Breast epithelium (tissue), 4 donors: ENCODE measurements at regions not wholly inside any gene's neighbourhood (a gene's known extent, or its start where the extent isn't known, plus 50 kb on each side); places are given as distances from the start of the nearest gene placed in this dataset.

Source experiments
- DNase-seq, 2 donors: peaks; one replicate each; pipeline ENCODE4 v3.0.0-alpha.2; 2019; ENCODE audit warnings: low spot score in 2 of 2
- H3K27ac ChIP-seq, 2 donors: fragments of 200-600 bp; sonication (generic) in 1 of 2; one replicate each; pipeline ENCODE4 v1.5.1; 2016 to 2019; ENCODE audit warnings: mild to moderate bottlenecking in 1 of 2
- H3K27me3 ChIP-seq, 2 donors: fragments of 200-600 bp; sonication (generic) in 1 of 2; one replicate each; pipeline versions ENCODE4 v1.5.1 to v1.6.0; 2017 to 2019; ENCODE audit warnings: control low read depth in 1 of 2, mild to moderate bottlenecking in 1 of 2
- H3K36me3 ChIP-seq: fragments of 200-600 bp; one replicate; pipeline ENCODE4 v1.5.1; 2019
- H3K4me1 ChIP-seq, 2 donors: fragments of 200-600 bp; sonication (generic); one replicate each; pipeline ENCODE4 v1.5.1; 2016 to 2019; ENCODE audit warnings: control low read depth in 1 of 2
- H3K4me3 ChIP-seq, 3 donors: fragments of 200-600 bp; sonication (generic); 1 replicate in 2 of 3; 2 replicates in 1 of 3; pipeline ENCODE4 v1.5.1; 2016 to 2019; ENCODE audit warnings: mild to moderate bottlenecking in 3 of 3, moderate library complexity in 2 of 3
- H3K9me3 ChIP-seq, 2 donors: fragments of 200-600 bp; sonication (generic) in 1 of 2; one replicate each; pipeline ENCODE4 v1.5.1; 2016 to 2019; ENCODE audit warnings: control low read depth in 1 of 2
- POLR2A ChIP-seq: fragments of 450-650 bp; IDR thresholded peaks from one replicate; pipeline ENCODE4 v1.6.1; 2016; ENCODE audit warnings: antibody characterized with exemption, mild to moderate bottlenecking, moderate library complexity
- POLR2AphosphoS5 ChIP-seq, 3 donors: sonication (generic); formaldehyde crosslinking; IDR thresholded peaks; one replicate each; pipeline ENCODE4 v1.6.1; 2017; ENCODE audit warnings: antibody characterized with exemption in 3 of 3
- intact Hi-C: fragments of 100-400 bp; cut with DNase I; formaldehyde crosslinking; loops from one replicate; pipeline ENCODE4 v1.15.1; 2023; ENCODE audit warnings: low total_unique reads
- TF ChIP-seq, protein P1 (sequence below), 3 donors: fragments of 450-650 bp; IDR thresholded peaks; one replicate each; pipeline ENCODE4 v1.5.1; 2016 to 2017; ENCODE audit warnings: antibody characterized with exemption in 3 of 3, mild to moderate bottlenecking in 3 of 3, moderate library complexity in 3 of 3

DNA sequence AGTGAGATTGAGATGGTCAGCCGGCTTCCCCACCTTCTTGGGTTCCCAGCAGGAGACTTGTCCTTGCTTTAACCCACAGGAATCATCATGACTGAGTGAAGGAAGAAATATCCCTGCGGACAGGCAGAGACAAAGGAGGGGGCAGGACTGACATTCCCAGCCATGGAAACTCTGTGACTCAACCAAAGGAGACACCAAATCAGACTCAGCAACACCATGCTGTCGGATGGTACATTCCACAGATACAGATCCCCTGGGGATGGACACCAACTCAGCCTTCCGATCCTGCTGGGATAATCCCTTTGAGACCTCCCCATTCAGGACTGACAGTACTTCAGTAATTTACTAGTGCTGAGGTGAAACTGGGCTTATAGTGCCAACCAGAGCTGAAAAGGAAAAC lies 518.3 kb downstream of the XIRP2 start:
- intact Hi-C loops, result no loop called here
- DNase-seq, result no peak
- Histone ChIP-seq H3K4me1 (no peaks in the 10 kb centered on the region), H3K27ac (no peak overlapping the region), H3K36me3 (no peaks in the 10 kb centered on the region), H3K9me3 (no peaks in the 10 kb centered on the region), H3K4me3 (no peak overlapping the region), H3K27me3 (no peaks in the 10 kb centered on the region)
- TF ChIP-seq POLR2AphosphoS5 (IDR thresholded peaks at IDR 0.05), result no peak
- no peak for TF ChIP-seq POLR2A
- TF ChIP-seq, protein P1, sequence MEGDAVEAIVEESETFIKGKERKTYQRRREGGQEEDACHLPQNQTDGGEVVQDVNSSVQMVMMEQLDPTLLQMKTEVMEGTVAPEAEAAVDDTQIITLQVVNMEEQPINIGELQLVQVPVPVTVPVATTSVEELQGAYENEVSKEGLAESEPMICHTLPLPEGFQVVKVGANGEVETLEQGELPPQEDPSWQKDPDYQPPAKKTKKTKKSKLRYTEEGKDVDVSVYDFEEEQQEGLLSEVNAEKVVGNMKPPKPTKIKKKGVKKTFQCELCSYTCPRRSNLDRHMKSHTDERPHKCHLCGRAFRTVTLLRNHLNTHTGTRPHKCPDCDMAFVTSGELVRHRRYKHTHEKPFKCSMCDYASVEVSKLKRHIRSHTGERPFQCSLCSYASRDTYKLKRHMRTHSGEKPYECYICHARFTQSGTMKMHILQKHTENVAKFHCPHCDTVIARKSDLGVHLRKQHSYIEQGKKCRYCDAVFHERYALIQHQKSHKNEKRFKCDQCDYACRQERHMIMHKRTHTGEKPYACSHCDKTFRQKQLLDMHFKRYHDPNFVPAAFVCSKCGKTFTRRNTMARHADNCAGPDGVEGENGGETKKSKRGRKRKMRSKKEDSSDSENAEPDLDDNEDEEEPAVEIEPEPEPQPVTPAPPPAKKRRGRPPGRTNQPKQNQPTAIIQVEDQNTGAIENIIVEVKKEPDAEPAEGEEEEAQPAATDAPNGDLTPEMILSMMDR (IDR thresholded peaks at IDR 0.05), result no peak

GRCh38 chr2:167404627-167405284 lies 516.5 kb downstream of the XIRP2 start:
- Histone ChIP-seq H3K27me3 (no peaks in the 10 kb centered on the region), H3K4me3 (no peak overlapping the region), H3K27ac (no peak overlapping the region), H3K9me3 (no peaks in the 10 kb centered on the region), H3K4me1 (no peaks in the 10 kb centered on the region), H3K36me3 (no peaks in the 10 kb centered on the region)
- no peak for DNase-seq
- TF ChIP-seq POLR2A (no peak), POLR2AphosphoS5 (IDR thresholded peaks at IDR 0.05) (no peak)
- TF ChIP-seq, protein P1 (IDR thresholded peaks at IDR 0.05), result no peak
- intact Hi-C loops, result no loop called here

DNA sequence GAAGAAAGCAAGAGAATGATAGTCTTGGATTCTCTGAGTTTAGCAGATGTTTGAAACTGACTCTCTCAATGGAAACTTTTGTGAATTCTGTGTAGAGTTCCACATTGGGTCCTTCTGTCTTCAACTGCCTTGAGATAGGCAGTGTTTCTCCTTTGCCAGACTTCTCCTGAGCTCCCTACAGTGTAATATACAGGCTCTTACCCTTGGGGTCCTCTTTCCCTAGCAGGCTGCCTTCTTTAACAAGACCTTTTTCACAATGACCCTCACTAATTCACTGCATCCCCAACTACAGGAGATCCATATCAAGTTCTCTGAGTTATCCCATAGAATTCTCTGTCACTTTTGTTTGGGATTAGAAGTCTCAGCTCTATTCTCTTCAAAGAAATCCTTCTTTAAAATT lies 513.0 kb downstream of the XIRP2 start:
- H3K9me3 ChIP-seq, result no peaks in the 10 kb centered on the region
- H3K27ac ChIP-seq, result no peak overlapping the region
- H3K4me1 ChIP-seq, result no peaks in the 10 kb centered on the region
- no peaks in the 10 kb centered on the region for H3K27me3 ChIP-seq
- intact Hi-C loops, result no loop called here
- H3K4me3 ChIP-seq, result no peak overlapping the region
- no peak for DNase-seq
- H3K36me3 ChIP-seq, result no peaks in the 10 kb centered on the region
- no peak for TF ChIP-seq POLR2AphosphoS5 (IDR thresholded peaks at IDR 0.05)
- TF ChIP-seq, protein P1 (IDR thresholded peaks at IDR 0.05), result no peak
- no peak for TF ChIP-seq POLR2A

DNA sequence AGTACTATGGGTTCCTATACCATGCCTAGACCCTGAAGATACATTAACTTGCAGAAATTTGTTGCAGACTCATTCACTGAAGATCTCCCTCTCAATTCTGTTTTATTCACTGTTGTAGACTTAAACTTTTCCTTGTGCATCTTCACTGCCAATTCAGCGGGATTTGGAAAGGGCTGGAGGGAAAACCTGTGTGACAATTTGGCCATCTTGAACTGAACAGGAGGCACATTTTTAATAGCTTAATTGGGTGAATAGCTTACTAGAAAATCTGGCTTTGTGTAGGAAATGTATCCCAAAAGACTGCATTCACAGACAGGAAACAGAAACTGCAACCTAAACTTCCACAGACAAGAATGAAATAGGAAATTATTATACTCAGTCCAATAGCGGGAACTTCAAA lies 512.3 kb downstream of the XIRP2 start:
- Histone ChIP-seq H3K27me3 (no peaks in the 10 kb centered on the region), H3K9me3 (no peaks in the 10 kb centered on the region), H3K36me3 (no peaks in the 10 kb centered on the region), H3K4me3 (no peak overlapping the region), H3K4me1 (no peaks in the 10 kb centered on the region), H3K27ac (no peak overlapping the region)
- no peak for TF ChIP-seq POLR2AphosphoS5 (IDR thresholded peaks at IDR 0.05)
- no peak for TF ChIP-seq POLR2A
- TF ChIP-seq, protein P1 (IDR thresholded peaks at IDR 0.05), result no peak
- intact Hi-C loops, result no loop called here
- no peak for DNase-seq

GRCh38 chr2:167398873-167399272 lies 510.6 kb downstream of the XIRP2 start:
- Histone ChIP-seq H3K4me1 (no peaks in the 10 kb centered on the region), H3K9me3 (no peaks in the 10 kb centered on the region), H3K36me3 (no peaks in the 10 kb centered on the region), H3K27ac (no peak overlapping the region), H3K4me3 (no peak overlapping the region), H3K27me3 (no peaks in the 10 kb centered on the region)
- intact Hi-C loops, result no loop called here
- TF ChIP-seq, protein P1 (IDR thresholded peaks at IDR 0.05), result no peak
- TF ChIP-seq POLR2A (no peak), POLR2AphosphoS5 (IDR thresholded peaks at IDR 0.05) (no peak)
- DNase-seq, result no peak
